HL-60 (cell line): ENCODE measurements at regions not wholly inside any gene's neighbourhood (a gene's known extent, or its start where the extent isn't known, plus 50 kb on each side); places are given as distances from the start of the nearest gene placed in this dataset.
A peak's percentile ranks its signal among the peaks of the same experiment; 100 is the strongest.
"Not testable (repeated sequence)": the region's sequence is repeated elsewhere in the genome, so short reads cannot be mapped to it uniquely, and the experiment has no call there.

ENCODE experiments used
- DNase-seq, 2 experiments: peaks; one replicate each; pipeline ENCODE4 v3.0.0-alpha.2; 2010 to 2020; ENCODE audit warnings: low read depth in 1 of 2, low spot score in 1 of 2
- H3K27ac ChIP-seq: fragments of 250-450 bp; sonication (Bioruptor Pico); replicated peaks from 2 replicates; pipeline ENCODE4 v1.5.1; 2020; ENCODE audit warnings: mild to moderate bottlenecking, moderate library complexity
- H3K27me3 ChIP-seq: fragments of 250-450 bp; sonication (Bioruptor Pico); 2 replicates; pipeline ENCODE4 v1.5.1; 2021; ENCODE audit warnings: mild to moderate bottlenecking, moderate library complexity; ENCODE audit not compliant: insufficient read depth, poor library complexity, severe bottlenecking
- H3K4me3 ChIP-seq: replicated peaks from 2 replicates; pipeline ENCODE4 v1.5.1; 2011; ENCODE audit warnings: mild to moderate bottlenecking, control low read depth, low read length; ENCODE audit not compliant: insufficient read depth
- GABPA ChIP-seq: IDR thresholded peaks from 2 replicates; pipeline ENCODE4 v1.6.1; 2012; ENCODE audit warnings: low read depth
- POLR2AphosphoS5 ChIP-seq: IDR thresholded peaks from 2 replicates; pipeline ENCODE4 v1.6.1; 2012; ENCODE audit warnings: low read depth
- SPI1 ChIP-seq: IDR thresholded peaks from 2 replicates; pipeline ENCODE4 v1.6.1; 2012; ENCODE audit warnings: low read depth, mild to moderate bottlenecking, borderline replicate concordance
- TF ChIP-seq, protein P1 (sequence below): IDR thresholded peaks from one replicate; pipeline ENCODE4 v1.5.1; 2011; ENCODE audit warnings: low read length, control low read depth, inconsistent platforms; ENCODE audit not compliant: insufficient read depth
- TF ChIP-seq, protein P2 (sequence below): IDR thresholded peaks from 2 replicates; pipeline ENCODE4 v1.6.1; 2012; ENCODE audit warnings: low read depth; ENCODE audit not compliant: insufficient replicate concordance

DNA sequence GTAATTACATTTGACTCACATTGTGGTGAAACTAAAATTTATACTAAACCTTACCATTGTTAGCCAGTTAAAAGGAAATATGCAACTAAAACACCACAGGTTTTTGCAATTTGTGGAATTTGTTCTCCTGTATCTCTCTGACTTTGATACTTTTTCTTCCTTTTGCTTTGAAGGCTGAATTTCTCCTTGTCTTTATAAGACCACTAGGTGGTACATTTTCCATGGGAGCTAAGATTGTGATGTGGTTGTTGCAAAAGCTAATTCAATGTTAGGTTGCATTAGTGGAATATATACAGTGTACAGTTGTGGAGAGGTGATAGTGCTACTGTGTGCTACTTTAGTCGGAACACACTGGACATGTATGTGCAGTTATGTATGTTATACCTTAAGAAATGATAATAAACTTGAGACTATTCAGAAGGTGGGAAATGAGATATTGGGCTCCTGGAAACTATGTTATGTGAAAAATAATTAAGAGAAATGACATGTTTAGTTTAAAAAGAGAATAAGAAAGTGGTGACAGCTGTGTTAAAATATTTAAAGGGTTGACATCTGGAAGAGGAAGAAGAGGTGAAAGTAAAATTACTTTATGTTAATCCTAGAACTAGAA lies 70.3 kb downstream of the ARL9 start:
- no peaks in the 10 kb centered on the region for H3K27me3 ChIP-seq
- no peak for DNase-seq

GRCh38 chr4:56592417-56592816 lies 86.8 kb downstream of the ARL9 start:
- not testable (repeated sequence) for H3K27me3 ChIP-seq, H3K4me3 ChIP-seq, H3K27ac ChIP-seq, DNase-seq

More for the DNA sequence above, 70.3 kb downstream of the ARL9 start:
- TF ChIP-seq, protein P1, sequence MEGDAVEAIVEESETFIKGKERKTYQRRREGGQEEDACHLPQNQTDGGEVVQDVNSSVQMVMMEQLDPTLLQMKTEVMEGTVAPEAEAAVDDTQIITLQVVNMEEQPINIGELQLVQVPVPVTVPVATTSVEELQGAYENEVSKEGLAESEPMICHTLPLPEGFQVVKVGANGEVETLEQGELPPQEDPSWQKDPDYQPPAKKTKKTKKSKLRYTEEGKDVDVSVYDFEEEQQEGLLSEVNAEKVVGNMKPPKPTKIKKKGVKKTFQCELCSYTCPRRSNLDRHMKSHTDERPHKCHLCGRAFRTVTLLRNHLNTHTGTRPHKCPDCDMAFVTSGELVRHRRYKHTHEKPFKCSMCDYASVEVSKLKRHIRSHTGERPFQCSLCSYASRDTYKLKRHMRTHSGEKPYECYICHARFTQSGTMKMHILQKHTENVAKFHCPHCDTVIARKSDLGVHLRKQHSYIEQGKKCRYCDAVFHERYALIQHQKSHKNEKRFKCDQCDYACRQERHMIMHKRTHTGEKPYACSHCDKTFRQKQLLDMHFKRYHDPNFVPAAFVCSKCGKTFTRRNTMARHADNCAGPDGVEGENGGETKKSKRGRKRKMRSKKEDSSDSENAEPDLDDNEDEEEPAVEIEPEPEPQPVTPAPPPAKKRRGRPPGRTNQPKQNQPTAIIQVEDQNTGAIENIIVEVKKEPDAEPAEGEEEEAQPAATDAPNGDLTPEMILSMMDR = peak; percentile 5
- TF ChIP-seq POLR2AphosphoS5 (no peak), SPI1 (no peak), GABPA (no peak)
- TF ChIP-seq, protein P2, sequence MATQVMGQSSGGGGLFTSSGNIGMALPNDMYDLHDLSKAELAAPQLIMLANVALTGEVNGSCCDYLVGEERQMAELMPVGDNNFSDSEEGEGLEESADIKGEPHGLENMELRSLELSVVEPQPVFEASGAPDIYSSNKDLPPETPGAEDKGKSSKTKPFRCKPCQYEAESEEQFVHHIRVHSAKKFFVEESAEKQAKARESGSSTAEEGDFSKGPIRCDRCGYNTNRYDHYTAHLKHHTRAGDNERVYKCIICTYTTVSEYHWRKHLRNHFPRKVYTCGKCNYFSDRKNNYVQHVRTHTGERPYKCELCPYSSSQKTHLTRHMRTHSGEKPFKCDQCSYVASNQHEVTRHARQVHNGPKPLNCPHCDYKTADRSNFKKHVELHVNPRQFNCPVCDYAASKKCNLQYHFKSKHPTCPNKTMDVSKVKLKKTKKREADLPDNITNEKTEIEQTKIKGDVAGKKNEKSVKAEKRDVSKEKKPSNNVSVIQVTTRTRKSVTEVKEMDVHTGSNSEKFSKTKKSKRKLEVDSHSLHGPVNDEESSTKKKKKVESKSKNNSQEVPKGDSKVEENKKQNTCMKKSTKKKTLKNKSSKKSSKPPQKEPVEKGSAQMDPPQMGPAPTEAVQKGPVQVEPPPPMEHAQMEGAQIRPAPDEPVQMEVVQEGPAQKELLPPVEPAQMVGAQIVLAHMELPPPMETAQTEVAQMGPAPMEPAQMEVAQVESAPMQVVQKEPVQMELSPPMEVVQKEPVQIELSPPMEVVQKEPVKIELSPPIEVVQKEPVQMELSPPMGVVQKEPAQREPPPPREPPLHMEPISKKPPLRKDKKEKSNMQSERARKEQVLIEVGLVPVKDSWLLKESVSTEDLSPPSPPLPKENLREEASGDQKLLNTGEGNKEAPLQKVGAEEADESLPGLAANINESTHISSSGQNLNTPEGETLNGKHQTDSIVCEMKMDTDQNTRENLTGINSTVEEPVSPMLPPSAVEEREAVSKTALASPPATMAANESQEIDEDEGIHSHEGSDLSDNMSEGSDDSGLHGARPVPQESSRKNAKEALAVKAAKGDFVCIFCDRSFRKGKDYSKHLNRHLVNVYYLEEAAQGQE = no peak
- no peak overlapping the region for H3K4me3 ChIP-seq
- no peak overlapping the region for H3K27ac ChIP-seq
